ENCODE measurements at regions not wholly inside any gene's neighbourhood (a gene's known extent, or its start where the extent isn't known, plus 50 kb on each side); places are given as distances from the start of the nearest gene placed in this dataset.

- Histone ChIP-seq H3K9ac (ENCODE audit: low read length) (no peak overlapping the region), H3K4me2 (ENCODE audit: low read length) (no peak overlapping the region), H3K27ac (ENCODE audit: low read length) (no peak overlapping the region), H3K4me1 (ENCODE audit: low read length) (no peaks in the 10 kb centered on the region), H4K20me1 (ENCODE audit: insufficient read depth, low read length) (no peaks in the 10 kb centered on the region), H3K79me2 (ENCODE audit: low read length) (no peaks in the 10 kb centered on the region), H3K4me3 (ENCODE audit: low read length) (no peak overlapping the region), H3K36me3 (replicated peaks; ENCODE audit: low read depth, low read length) (no peaks in the 10 kb centered on the region), H2AFZ (ENCODE audit: low read depth, low read length) (no peak overlapping the region), H3K9me3 (ENCODE audit: insufficient read depth, low read length) (no peaks in the 10 kb centered on the region), H3K27me3 (ENCODE audit: low read depth, low read length) (no peaks in the 10 kb centered on the region)
- no peak for TF ChIP-seq CTCF (IDR thresholded peaks at IDR 0.05; ENCODE audit: low read depth, low read length)
- TF ChIP-seq EZH2phosphoT487 (IDR thresholded peaks at IDR 0.05; ENCODE audit: low read depth): no peak
Observed at GRCh38 chr21:23718446-23719285, 1888.6 kb downstream of the MRPL39 start.

GRCh38 chr21:23712166-23712565 lies 1895.1 kb downstream of the MRPL39 start:
- no peak overlapping the region for H3K9ac ChIP-seq (ENCODE audit: low read length)
- H3K4me2 ChIP-seq (ENCODE audit: low read length): no peak overlapping the region
- H3K79me2 ChIP-seq (ENCODE audit: low read length): no peaks in the 10 kb centered on the region
- no peak for TF ChIP-seq EZH2phosphoT487 (IDR thresholded peaks at IDR 0.05; ENCODE audit: low read depth)
- TF ChIP-seq CTCF (IDR thresholded peaks at IDR 0.05; ENCODE audit: low read depth, low read length): no peak
- H3K36me3 ChIP-seq (replicated peaks; ENCODE audit: low read depth, low read length): no peaks in the 10 kb centered on the region
- no peaks in the 10 kb centered on the region for H4K20me1 ChIP-seq (ENCODE audit: insufficient read depth, low read length)
- H3K4me1 ChIP-seq (ENCODE audit: low read length): no peaks in the 10 kb centered on the region
- H3K27ac ChIP-seq (ENCODE audit: low read length): no peak overlapping the region
- no peaks in the 10 kb centered on the region for H3K9me3 ChIP-seq (ENCODE audit: insufficient read depth, low read length)
- no peak overlapping the region for H2AFZ ChIP-seq (ENCODE audit: low read depth, low read length)
- no peak overlapping the region for H3K4me3 ChIP-seq (ENCODE audit: low read length)
- no peaks in the 10 kb centered on the region for H3K27me3 ChIP-seq (ENCODE audit: low read depth, low read length)

- Histone ChIP-seq H3K4me3 (ENCODE audit: low read length) (no peak overlapping the region), H4K20me1 (ENCODE audit: insufficient read depth, low read length) (no peaks in the 10 kb centered on the region), H3K9me3 (ENCODE audit: insufficient read depth, low read length) (no peaks in the 10 kb centered on the region), H3K27ac (ENCODE audit: low read length) (no peak overlapping the region), H3K79me2 (ENCODE audit: low read length) (no peaks in the 10 kb centered on the region), H3K9ac (ENCODE audit: low read length) (no peak overlapping the region), H3K4me1 (ENCODE audit: low read length) (no peaks in the 10 kb centered on the region), H3K4me2 (ENCODE audit: low read length) (no peak overlapping the region), H2AFZ (ENCODE audit: low read depth, low read length) (no peak overlapping the region), H3K36me3 (replicated peaks; ENCODE audit: low read depth, low read length) (no peaks in the 10 kb centered on the region), H3K27me3 (ENCODE audit: low read depth, low read length) (no peaks in the 10 kb centered on the region)
- TF ChIP-seq EZH2phosphoT487 (IDR thresholded peaks at IDR 0.05; ENCODE audit: low read depth): no peak
Observed at GRCh38 chr21:23706431-23706830, 1900.8 kb downstream of the MRPL39 start.

GRCh38 chr21:23699402-23699801 lies 1907.9 kb downstream of the MRPL39 start:
- Histone ChIP-seq H4K20me1 (ENCODE audit: insufficient read depth, low read length) (no peaks in the 10 kb centered on the region), H3K79me2 (ENCODE audit: low read length) (no peaks in the 10 kb centered on the region), H3K27me3 (ENCODE audit: low read depth, low read length) (no peaks in the 10 kb centered on the region), H3K27ac (ENCODE audit: low read length) (no peak overlapping the region), H3K4me2 (ENCODE audit: low read length) (no peak overlapping the region), H2AFZ (ENCODE audit: low read depth, low read length) (no peak overlapping the region), H3K9me3 (ENCODE audit: insufficient read depth, low read length) (no peaks in the 10 kb centered on the region), H3K36me3 (replicated peaks; ENCODE audit: low read depth, low read length) (no peaks in the 10 kb centered on the region), H3K4me3 (ENCODE audit: low read length) (no peak overlapping the region), H3K9ac (ENCODE audit: low read length) (no peak overlapping the region), H3K4me1 (ENCODE audit: low read length) (peaks cover 5% of the 10 kb centered on the region)
- TF ChIP-seq EZH2phosphoT487 (IDR thresholded peaks at IDR 0.05; ENCODE audit: low read depth) (no peak), CTCF (IDR thresholded peaks at IDR 0.05; ENCODE audit: low read depth, low read length) (no peak)

All from OCI-LY3 (cell line).